ENCODE measurements at regions not wholly inside any gene's neighbourhood (a gene's known extent, or its start where the extent isn't known, plus 50 kb on each side); places are given as distances from the start of the nearest gene placed in this dataset.
A peak's percentile ranks its signal among the peaks of the same experiment; 100 is the strongest.

DNA sequence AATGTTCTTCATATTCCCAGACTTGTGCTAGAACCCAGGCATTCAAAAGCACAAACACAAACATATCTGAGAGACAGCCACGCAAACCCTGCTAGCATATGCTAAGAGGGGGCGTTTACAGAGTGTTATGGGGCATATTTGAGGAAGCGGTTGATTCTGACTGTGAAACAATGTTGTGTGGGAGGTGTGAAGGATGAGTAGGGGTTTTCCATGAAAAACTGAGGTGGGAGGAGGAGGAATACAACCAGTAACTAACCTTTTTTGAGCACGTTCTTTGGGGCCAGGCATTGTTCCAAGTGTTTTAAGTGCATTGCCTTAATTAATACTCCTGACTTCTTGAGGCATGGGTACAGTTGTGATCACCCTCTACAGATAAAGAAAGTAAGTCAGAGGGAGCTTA lies 499.5 kb downstream of the AACS start:
- H3K4me3 ChIP-seq (ENCODE audit: low read depth, low read length), result no peak overlapping the region
- TF ChIP-seq MYC (IDR thresholded peaks at IDR 0.05; ENCODE audit: low read depth, low read length) (no peak), MAX (IDR thresholded peaks at IDR 0.05; ENCODE audit: low read depth, low read length) (no peak), POLR2A (IDR thresholded peaks at IDR 0.05; ENCODE audit: extremely low read depth, insufficient read length) (no peak), CTCF (IDR thresholded peaks at IDR 0.05; ENCODE audit: low read depth, low read length) (no peak)
- peak; percentile 10 for DNase-seq (ENCODE audit: low read depth)

GRCh38 chr12:125567581-125567980 lies 502.3 kb downstream of the AACS start:
- no peak for DNase-seq (ENCODE audit: low read depth)
- TF ChIP-seq CTCF (IDR thresholded peaks at IDR 0.05; ENCODE audit: low read depth, low read length) (no peak), MYC (IDR thresholded peaks at IDR 0.05; ENCODE audit: low read depth, low read length) (no peak), MAX (IDR thresholded peaks at IDR 0.05; ENCODE audit: low read depth, low read length) (no peak), POLR2A (IDR thresholded peaks at IDR 0.05; ENCODE audit: extremely low read depth, insufficient read length) (no peak)
- no peak overlapping the region for H3K4me3 ChIP-seq (ENCODE audit: low read depth, low read length)

DNA sequence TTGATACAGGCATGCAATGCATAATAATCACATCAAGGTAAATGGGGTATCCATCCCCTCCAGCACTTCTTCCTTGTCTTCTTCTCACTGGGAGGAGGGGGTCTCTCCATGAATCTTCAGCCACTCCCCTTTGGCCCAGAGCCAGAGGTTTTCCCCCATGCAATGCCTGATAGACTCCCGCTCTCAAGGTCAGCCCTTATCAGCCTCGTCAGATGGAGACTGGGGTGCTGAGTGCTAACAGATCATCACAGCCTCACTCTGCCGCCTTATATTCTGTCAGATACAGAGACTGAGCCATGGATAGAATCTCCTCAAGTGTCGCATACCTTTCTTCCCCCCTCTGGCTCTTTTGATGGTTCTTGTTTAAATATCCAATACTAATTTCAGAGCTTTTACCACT lies 503.1 kb downstream of the AACS start:
- TF ChIP-seq CTCF (IDR thresholded peaks at IDR 0.05; ENCODE audit: low read depth, low read length) (no peak), POLR2A (IDR thresholded peaks at IDR 0.05; ENCODE audit: extremely low read depth, insufficient read length) (no peak), MYC (IDR thresholded peaks at IDR 0.05; ENCODE audit: low read depth, low read length) (no peak), MAX (IDR thresholded peaks at IDR 0.05; ENCODE audit: low read depth, low read length) (no peak)
- no peak for DNase-seq (ENCODE audit: low read depth)
- H3K4me3 ChIP-seq (ENCODE audit: low read depth, low read length), result no peak overlapping the region

GRCh38 chr12:125573271-125573670 lies 508.0 kb downstream of the AACS start:
- no peak for TF ChIP-seq CTCF (IDR thresholded peaks at IDR 0.05; ENCODE audit: low read depth, low read length)
- no peak for TF ChIP-seq POLR2A (IDR thresholded peaks at IDR 0.05; ENCODE audit: extremely low read depth, insufficient read length)
- no peak for TF ChIP-seq MAX (IDR thresholded peaks at IDR 0.05; ENCODE audit: low read depth, low read length)
- no peak for TF ChIP-seq MYC (IDR thresholded peaks at IDR 0.05; ENCODE audit: low read depth, low read length)
- no peak for DNase-seq (ENCODE audit: low read depth)
- H3K4me3 ChIP-seq (ENCODE audit: low read depth, low read length), result no peak overlapping the region

GRCh38 chr12:125577334-125577733 lies 512.1 kb downstream of the AACS start:
- H3K4me3 ChIP-seq (ENCODE audit: low read depth, low read length), result no peak overlapping the region
- DNase-seq (ENCODE audit: low read depth), result no peak
- TF ChIP-seq POLR2A (IDR thresholded peaks at IDR 0.05; ENCODE audit: extremely low read depth, insufficient read length), result no peak
- TF ChIP-seq MAX (IDR thresholded peaks at IDR 0.05; ENCODE audit: low read depth, low read length), result no peak
- TF ChIP-seq CTCF (IDR thresholded peaks at IDR 0.05; ENCODE audit: low read depth, low read length), result no peak
- TF ChIP-seq MYC (IDR thresholded peaks at IDR 0.05; ENCODE audit: low read depth, low read length), result no peak

- no peak for DNase-seq (ENCODE audit: low read depth)
- H3K4me3 ChIP-seq (ENCODE audit: low read depth, low read length), result no peak overlapping the region
- no peak for TF ChIP-seq CTCF (IDR thresholded peaks at IDR 0.05; ENCODE audit: low read depth, low read length)
- no peak for TF ChIP-seq POLR2A (IDR thresholded peaks at IDR 0.05; ENCODE audit: extremely low read depth, insufficient read length)
- no peak for TF ChIP-seq MYC (IDR thresholded peaks at IDR 0.05; ENCODE audit: low read depth, low read length)
- TF ChIP-seq MAX (IDR thresholded peaks at IDR 0.05; ENCODE audit: low read depth, low read length), result no peak
Observed at GRCh38 chr12:125579916-125580315, 514.7 kb downstream of the AACS start.
